IPS-NIHi11 (cell line): ENCODE measurements at regions not wholly inside any gene's neighbourhood (a gene's known extent, or its start where the extent isn't known, plus 50 kb on each side); places are given as distances from the start of the nearest gene placed in this dataset.
"Not testable (repeated sequence)": the region's sequence is repeated elsewhere in the genome, so short reads cannot be mapped to it uniquely, and the experiment has no call there.

ENCODE experiments used
- DNase-seq: peaks from one replicate; pipeline ENCODE4 v3.0.0; 2012; ENCODE audit warnings: mixed read lengths, low spot score

GRCh38 chr6:130716466-130716865 is 110.7 kb upstream of the SMLR1 start:
- no peak for DNase-seq

GRCh38 chr6:130717657-130718056 is 109.5 kb upstream of the SMLR1 start:
- no peak for DNase-seq

GRCh38 chr6:130720076-130720715 is 107.0 kb upstream of the SMLR1 start:
- DNase-seq, result no peak

DNA sequence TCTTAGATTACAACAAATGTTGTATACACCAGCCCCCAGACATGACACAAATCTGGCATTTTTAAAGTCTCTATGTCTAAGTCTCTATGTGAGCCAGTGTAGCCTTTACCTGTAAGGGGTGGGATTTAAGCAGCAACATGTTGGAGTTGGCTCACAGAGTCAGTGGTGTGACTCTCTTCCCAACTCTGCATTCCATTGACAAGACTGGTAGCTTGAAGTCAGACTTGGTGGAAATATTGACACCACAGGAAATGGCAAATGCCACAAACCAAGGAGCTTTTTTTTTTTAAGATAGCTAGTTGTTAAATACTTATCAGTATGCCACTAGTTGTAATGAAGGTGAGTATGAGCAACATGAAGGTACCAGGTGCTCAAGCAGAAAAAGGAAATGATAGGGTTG is 103.1 kb upstream of the SMLR1 start:
- DNase-seq, result no peak

DNA sequence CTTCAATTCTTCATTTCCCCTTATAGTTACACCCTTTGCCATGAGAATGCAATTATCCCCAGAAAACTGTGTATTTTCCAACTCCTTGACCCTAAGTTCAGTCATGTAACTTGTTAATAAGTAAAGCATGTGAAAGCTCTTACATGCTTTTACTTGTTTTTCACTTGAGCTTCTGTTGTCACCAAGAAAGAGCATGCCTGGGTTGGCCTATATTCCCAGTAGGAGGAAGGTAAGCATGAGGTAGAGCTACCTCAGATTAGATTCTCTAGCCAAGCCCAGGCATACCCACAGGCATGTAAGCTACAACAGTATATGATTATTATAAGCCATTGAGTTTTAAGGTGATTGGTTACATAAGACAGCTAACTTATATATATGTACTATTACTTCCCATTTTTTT is 101.7 kb upstream of the SMLR1 start:
- DNase-seq, result no peak

- not testable (repeated sequence) for DNase-seq
These were observed 99.1 kb upstream of the SMLR1 start for GRCh38 chr6:130728064-130728463.

GRCh38 chr6:130730600-130730999 is 96.6 kb upstream of the SMLR1 start:
- no peak for DNase-seq

GRCh38 chr6:130734161-130734560 is 93.0 kb upstream of the SMLR1 start:
- no peak for DNase-seq

DNA sequence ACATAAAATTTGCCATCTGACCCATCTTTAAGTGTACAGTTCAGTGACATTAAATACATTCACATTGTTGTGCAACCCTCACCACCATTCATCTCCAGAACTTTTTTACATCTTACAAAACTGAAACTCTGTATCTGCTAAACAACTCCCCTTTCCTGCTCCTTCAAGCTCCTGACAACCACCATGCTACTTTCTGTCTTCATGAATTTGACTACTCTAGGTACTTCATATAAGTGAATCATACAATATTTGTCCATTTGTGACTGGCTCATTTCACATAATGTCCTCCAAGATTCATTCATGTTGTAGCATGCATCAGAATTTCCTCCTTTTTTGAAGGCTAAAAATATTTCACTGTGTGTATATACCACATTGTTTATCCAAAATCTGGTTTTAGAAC is 86.9 kb upstream of the SMLR1 start:
- DNase-seq, result no peak

DNA sequence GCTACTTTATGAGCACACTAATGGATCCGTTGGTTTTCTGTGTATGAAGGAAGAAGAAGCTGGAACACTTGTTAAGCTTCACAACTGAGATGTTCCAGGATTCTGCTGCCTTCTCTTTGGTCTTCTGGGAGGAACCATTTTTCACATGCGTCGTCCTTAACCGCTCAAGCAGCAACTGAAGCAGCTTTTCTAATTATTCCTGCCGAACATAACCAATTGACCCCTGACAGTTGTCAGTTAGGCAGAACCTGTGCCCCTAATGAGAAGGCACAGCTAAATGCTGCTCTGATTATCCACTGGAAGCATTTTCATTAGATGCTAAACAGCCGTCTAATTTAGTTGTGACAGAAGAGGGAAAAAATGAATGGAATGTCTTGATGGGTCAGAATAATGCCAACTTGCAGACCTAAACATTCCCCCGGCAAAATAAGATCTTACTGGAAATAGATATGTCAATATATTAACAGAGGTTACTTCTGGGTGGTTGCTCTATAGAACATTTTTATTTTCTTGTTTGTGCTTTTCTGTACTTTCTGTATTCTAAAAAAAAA is 85.0 kb upstream of the SMLR1 start:
- DNase-seq, result no peak

DNA sequence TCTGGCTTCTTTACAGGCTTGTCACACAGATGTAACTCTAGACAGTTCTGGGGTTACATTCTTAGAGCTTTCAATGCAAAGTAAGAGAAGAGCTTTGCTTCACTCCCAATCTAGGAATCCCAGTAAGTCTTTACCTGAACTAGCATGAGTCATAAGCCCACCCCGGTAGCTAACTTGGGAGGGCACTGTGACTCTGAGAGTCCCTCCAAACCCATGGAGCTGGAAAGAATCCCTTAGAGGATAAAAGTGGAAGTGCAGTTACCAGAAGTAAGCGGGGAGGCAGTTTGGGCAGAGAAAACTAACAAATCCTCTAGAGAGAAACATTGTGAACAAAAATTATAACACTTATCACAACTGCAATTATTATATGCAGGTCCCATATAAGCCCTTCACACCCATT is 84.0 kb upstream of the SMLR1 start:
- DNase-seq, result peak; percentile 59

GRCh38 chr6:130744576-130745366 is 82.4 kb upstream of the SMLR1 start:
- no peak for DNase-seq

DNA sequence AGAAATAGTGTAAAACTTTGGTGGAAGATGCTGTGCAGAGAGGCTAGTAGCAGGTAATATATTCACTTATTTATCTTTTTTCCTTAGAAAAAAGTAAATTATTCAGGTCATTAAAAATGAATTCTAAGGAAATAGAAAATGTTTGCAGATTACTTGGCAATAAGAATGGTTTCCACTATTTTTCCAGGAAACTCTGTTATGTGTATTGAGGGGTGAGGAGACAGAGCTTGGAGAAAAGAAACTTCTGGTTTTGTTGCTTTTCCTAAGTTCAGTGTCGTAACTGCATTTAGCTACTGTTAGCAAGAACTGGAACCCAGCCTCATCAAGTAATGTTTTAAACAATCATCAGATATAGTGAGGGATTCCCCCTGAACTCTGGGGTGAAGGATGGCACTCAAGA is 79.2 kb upstream of the SMLR1 start:
- DNase-seq, result no peak

GRCh38 chr6:130749402-130749801 is 77.8 kb upstream of the SMLR1 start:
- DNase-seq, result no peak

DNA sequence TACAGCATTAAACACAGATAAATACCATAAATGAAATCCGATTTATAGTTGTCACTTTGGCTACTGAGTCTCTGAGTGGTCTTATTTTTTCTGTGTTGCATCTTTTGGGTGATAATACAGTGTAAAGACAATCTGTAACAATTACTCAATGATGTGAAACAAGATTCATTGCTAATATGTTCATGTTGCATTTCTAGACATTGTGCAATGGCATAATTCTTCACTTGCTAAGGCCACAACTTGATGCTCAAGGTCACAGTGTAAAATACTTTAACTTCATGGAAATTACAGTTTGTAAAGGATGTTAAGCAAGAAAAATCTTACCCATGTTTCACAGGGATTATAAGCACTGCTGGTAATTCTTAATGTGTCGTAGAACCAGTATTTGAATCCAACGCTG is 74.9 kb upstream of the SMLR1 start:
- DNase-seq, result no peak

- DNase-seq, result no peak
These were observed 72.3 kb upstream of the SMLR1 start for GRCh38 chr6:130754786-130755367.

DNA sequence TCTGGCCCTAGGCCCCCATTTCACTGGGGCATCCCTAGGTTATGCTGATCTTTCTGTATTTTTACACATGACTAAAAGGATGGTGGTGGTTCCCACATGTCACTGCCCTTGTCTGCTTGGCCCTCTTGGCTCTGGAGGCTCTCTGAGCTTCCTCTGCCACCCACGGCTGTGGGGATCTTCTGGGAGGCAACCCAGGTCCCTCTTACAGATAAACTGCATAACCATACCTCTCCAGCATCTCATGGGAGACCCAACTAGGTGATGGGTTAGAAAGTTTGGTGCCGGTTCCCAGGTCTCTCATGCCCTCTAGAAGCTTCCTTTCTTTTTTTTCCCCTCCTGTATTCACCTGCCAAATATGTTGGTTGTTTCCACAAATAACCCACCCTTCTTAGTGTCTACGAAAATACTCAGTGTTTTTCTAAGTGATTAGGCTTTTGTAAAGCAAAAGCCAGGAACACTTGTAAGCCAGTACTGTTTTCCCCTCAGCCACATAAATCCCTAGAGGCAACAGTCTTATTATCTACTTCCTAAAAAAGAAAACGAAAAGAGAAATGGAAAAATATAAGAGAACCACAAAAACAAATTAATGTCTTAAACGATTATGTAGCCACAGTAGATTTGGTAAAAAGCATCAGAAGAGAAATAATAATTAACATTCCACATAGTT is 71.7 kb upstream of the SMLR1 start:
- DNase-seq, result no peak

GRCh38 chr6:130756824-130757223 is 70.4 kb upstream of the SMLR1 start:
- no peak for DNase-seq

- no peak for DNase-seq
These were observed 68.4 kb upstream of the SMLR1 start for GRCh38 chr6:130758813-130759212.

- DNase-seq, result peak; percentile 60
These were observed 67.2 kb upstream of the SMLR1 start for GRCh38 chr6:130760006-130760405.

DNA sequence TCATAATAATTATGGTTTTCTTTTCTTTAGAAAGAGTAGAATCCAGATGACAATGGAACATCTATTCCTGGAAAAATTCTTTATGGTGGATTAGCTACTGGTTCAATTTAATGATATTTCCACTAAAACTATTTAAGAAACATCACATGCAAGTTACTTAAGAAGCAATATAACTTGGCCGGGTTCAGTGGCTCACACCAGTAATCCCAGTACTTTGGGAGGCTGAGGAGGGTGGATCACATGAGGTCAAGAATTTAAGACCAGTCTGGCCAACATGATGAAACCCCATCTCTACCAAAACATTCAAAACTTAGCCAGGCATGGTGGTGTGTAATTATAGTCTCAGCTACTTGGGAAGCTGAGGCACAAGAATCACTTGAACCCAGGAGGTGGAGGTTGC is 65.9 kb upstream of the SMLR1 start:
- DNase-seq, result no peak

DNA sequence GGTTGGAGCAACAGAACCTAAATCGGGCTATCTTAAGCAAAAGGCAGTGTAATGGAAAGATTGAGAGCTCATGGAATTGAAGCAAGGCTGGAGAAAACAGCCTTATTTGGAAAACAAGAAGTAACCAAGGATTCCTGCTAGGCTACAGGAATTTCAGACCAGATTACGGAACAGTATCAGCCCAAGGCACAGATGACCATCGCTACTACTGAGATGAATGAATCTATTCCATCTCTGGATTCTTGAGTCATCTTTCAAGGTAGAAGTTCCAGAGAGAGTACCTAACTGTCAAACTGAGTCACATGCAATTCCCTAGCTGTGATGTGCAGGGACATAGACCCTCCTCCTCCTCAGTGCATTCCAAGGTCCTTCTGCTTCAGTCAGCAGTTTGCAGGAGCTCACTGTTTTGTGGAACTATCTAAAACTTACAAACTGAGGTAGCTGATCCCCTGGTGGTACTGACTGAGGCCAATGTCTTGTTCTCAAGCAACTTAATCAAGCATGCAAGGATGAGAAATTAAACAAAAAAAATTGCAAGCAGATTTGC is 62.0 kb upstream of the SMLR1 start:
- no peak for DNase-seq
